Heart left ventricle (tissue), 13 donors: ENCODE measurements at regions not wholly inside any gene's neighbourhood (a gene's known extent, or its start where the extent isn't known, plus 50 kb on each side); places are given as distances from the start of the nearest gene placed in this dataset.

Experiments
- CTCF ChIP-seq, 12 donors: fragments of 200-600 bp; sonication (generic) in 4 of 12; IDR thresholded peaks; one replicate each; pipeline versions ENCODE4 v1.5.0 to v1.8.0; 2018 to 2022; ENCODE audit warnings: antibody characterized with exemption in 12 of 12, mild to moderate bottlenecking in 5 of 12
- POLR2A ChIP-seq, 2 donors: fragments of 450-650 bp; IDR thresholded peaks; one replicate each; pipeline ENCODE4 v1.6.1; 2017; ENCODE audit warnings: antibody characterized with exemption in 2 of 2, mild to moderate bottlenecking in 2 of 2, moderate library complexity in 2 of 2
- donor health status: ischemic (EF 13 %, LVEDD 7.1; RV severe dilation, severe dysfunction).
- donor health status: DM: no; HTN: yes; CAD: no.
- donor health status: DM: no; HTN: no; CAD: no.
- donor health status: ischemic (EF 25% LVEDD 6.9; RV normal size, moderate dysfunction).
- donor health status: ischemic (EF 25% LVEDD 5.7; RV mildly dilated, moderate dysfunction).
- donor health status: ischemic (EF 35%, LVEDD 5.7; RV mildly dilated, moderate dysfunction).
- donor health status: nonischemic (EF 11% LVEDD 7.7; RV severe dilation, severe dysfunction).
- donor health status: DM: yes; HTN: yes; CAD: no.
- donor health status: PGD.
- donor health status: ischemic (EF 29% LVEDD 5.4; RV normal size, mild dysfunction).
- donor health status: nonischemic (EF 23%, LVEDD 6.1; RV moderate dilation, normal function).

GRCh38 chr20:57959018-57959417, 249.2 kb upstream of the PMEPA1 start:
- TF ChIP-seq POLR2A (IDR thresholded peaks at IDR 0.05): no peak
- no peak for TF ChIP-seq CTCF (IDR thresholded peaks at IDR 0.05)
